GM19240 (cell line): ENCODE measurements at regions not wholly inside any gene's neighbourhood (a gene's known extent, or its start where the extent isn't known, plus 50 kb on each side); places are given as distances from the start of the nearest gene placed in this dataset.
"Not testable (repeated sequence)": the region's sequence is repeated elsewhere in the genome, so short reads cannot be mapped to it uniquely, and the experiment has no call there.

Experiments
- DNase-seq: peaks from one replicate; pipeline ENCODE4 v3.0.0; 2011; ENCODE audit warnings: low spot score; ENCODE audit not compliant: insufficient read length

GRCh38 chr2:430291-431040 lies 142.6 kb upstream of the ALKAL2 start:
- no peak for DNase-seq

GRCh38 chr2:429575-430254 lies 141.8 kb upstream of the ALKAL2 start:
- no peak for DNase-seq

GRCh38 chr2:429142-429541 lies 141.3 kb upstream of the ALKAL2 start:
- DNase-seq = no peak

- DNase-seq = no peak
Measured at GRCh38 chr2:428591-428990, 140.7 kb upstream of the ALKAL2 start.

- DNase-seq = not testable (repeated sequence)
Measured at GRCh38 chr2:426696-427095, 138.8 kb upstream of the ALKAL2 start.

- DNase-seq = no peak
Measured at GRCh38 chr2:425947-426346, 138.1 kb upstream of the ALKAL2 start.

GRCh38 chr2:425243-425642 lies 137.4 kb upstream of the ALKAL2 start:
- DNase-seq = no peak

- DNase-seq = no peak
Measured at GRCh38 chr2:424306-425171, 136.6 kb upstream of the ALKAL2 start.

GRCh38 chr2:423479-423878 lies 135.6 kb upstream of the ALKAL2 start:
- no peak for DNase-seq

GRCh38 chr2:422676-423435 lies 135.0 kb upstream of the ALKAL2 start:
- DNase-seq = no peak

GRCh38 chr2:421406-421805 lies 133.5 kb upstream of the ALKAL2 start:
- no peak for DNase-seq

- no peak for DNase-seq
Measured at GRCh38 chr2:419687-420317, 131.9 kb upstream of the ALKAL2 start.

GRCh38 chr2:417662-418061 lies 129.8 kb upstream of the ALKAL2 start:
- DNase-seq = no peak

GRCh38 chr2:417006-417405 lies 129.1 kb upstream of the ALKAL2 start:
- DNase-seq = no peak

GRCh38 chr2:415986-416610 lies 128.2 kb upstream of the ALKAL2 start:
- DNase-seq = no peak

GRCh38 chr2:409523-409922 lies 121.6 kb upstream of the ALKAL2 start:
- no peak for DNase-seq

- DNase-seq = no peak
Measured at GRCh38 chr2:407630-408029, 119.7 kb upstream of the ALKAL2 start.

GRCh38 chr2:406876-407275 lies 119.0 kb upstream of the ALKAL2 start:
- DNase-seq = no peak

GRCh38 chr2:406231-406630 lies 118.3 kb upstream of the ALKAL2 start:
- DNase-seq = no peak

GRCh38 chr2:404581-404980 lies 116.7 kb upstream of the ALKAL2 start:
- no peak for DNase-seq
